ENCODE measurements at regions not wholly inside any gene's neighbourhood (a gene's known extent, or its start where the extent isn't known, plus 50 kb on each side); places are given as distances from the start of the nearest gene placed in this dataset.

DNA sequence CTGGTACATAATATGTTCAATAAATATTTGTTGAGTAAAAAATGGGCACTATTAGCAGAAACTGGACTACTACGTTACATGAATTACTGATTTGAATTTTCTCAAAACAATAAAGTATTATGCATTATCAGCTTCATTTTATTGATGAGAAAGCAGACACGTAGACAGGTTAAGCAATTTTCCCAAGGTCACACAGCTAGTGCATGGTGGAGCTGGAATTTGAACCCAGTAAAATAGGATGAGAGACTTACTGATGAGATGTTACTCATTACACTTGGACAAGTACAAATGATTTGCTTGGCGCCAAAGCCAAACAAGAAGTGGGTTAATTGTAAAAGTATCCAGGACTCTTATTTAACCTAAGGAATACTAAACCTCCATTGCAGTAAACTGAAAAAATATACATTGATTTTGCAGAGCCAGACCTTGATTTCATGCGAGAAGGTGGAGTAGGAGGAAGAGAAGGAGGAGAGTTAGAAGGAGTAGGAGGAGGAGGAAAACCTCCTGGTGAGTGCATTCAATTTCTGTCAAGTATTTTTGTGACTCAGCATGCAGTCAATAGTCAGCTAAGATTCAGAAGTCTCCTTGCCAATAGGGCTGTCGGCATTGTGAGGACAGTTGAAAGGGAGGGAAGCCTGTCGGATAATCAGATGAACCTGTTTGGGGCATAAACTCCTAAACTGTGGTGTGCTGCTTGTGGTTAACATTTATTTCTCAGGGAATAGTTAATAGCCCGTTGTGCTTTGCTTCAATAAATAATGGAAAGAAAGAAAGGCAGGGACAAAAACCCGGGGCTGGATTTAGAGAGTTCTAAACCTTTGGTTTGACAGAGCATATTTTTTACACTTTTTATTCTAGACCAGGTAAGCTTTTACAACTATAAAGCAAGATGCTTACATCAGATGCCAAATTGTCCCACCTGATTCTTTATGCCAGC, 77.0 kb upstream of the TACR1 start:
- no peak for TF ChIP-seq CTCF (conservative IDR thresholded peaks at IDR 0.05; ENCODE audit: low read length)
- TF ChIP-seq EZH2phosphoT487 (IDR thresholded peaks at IDR 0.05; ENCODE audit: borderline replicate concordance, low read depth, low read length): no peak

All from OCI-LY7 (cell line).